H1 (cell line): ENCODE measurements at regions not wholly inside any gene's neighbourhood (a gene's known extent, or its start where the extent isn't known, plus 50 kb on each side); places are given as distances from the start of the nearest gene placed in this dataset.

Experiments used
- CTCF ChIA-PET: fragments of 300-600 bp; sonication (Branson Sonifier 250); formaldehyde crosslinking; loops from one replicate; lab custom pipeline; 2021; ENCODE audit not compliant: partially characterized antibody; lab: Charles Lee
- POLR2A ChIA-PET: fragments of 300-600 bp; sonication (Branson Sonifier 250); formaldehyde crosslinking; loops from one replicate; lab custom pipeline; 2021; ENCODE audit warnings: inconsistent platforms; ENCODE audit not compliant: partially characterized antibody; lab: Charles Lee
- DNase-seq, 2 experiments: peaks; one replicate each; pipeline versions ENCODE4 v3.0.0 to v3.0.0-alpha.2; 2010 to 2022; ENCODE audit warnings: low spot score in 2 of 2, low read depth in 1 of 2, mixed read lengths in 1 of 2
- FAIRE-seq: peaks from 2 replicates; lab custom pipeline; 2011; peaks lifted over from hg19 to GRCh38; lab: Jason Lieb, UNC
- H2AFZ ChIP-seq: 2 replicates; pipeline ENCODE4 v1.8.1; 2012; ENCODE audit warnings: low read length, inconsistent platforms
- H2AK5ac ChIP-seq: 2 replicates; pipeline ENCODE4 v1.6.1; 2013; ENCODE audit warnings: low read depth, low read length
- H2BK120ac ChIP-seq: replicated peaks from 2 replicates; pipeline ENCODE3; 2013; ENCODE audit warnings: low read depth, low read length, inconsistent platforms
- H2BK12ac ChIP-seq: 2 replicates; pipeline ENCODE4 v1.6.1; 2013; ENCODE audit warnings: low read depth, low read length
- H2BK15ac ChIP-seq: 2 replicates; pipeline ENCODE4 v1.6.1; 2013; ENCODE audit warnings: low read length
- H2BK20ac ChIP-seq: 2 replicates; pipeline ENCODE4 v1.6.1; 2013; ENCODE audit warnings: low read length
- H2BK5ac ChIP-seq: 2 replicates; pipeline ENCODE4 v1.6.1; 2013; ENCODE audit warnings: low read depth, low read length
- H3K14ac ChIP-seq: 2 replicates; pipeline ENCODE4 v1.6.1; 2013; ENCODE audit warnings: inconsistent platforms; ENCODE audit not compliant: insufficient read length
- H3K18ac ChIP-seq: 2 replicates; pipeline ENCODE4 v1.6.1; 2013; ENCODE audit warnings: low read length; ENCODE audit errors: extremely low read depth
- H3K23ac ChIP-seq: 2 replicates; pipeline ENCODE4 v1.6.1; 2013; ENCODE audit warnings: inconsistent platforms; ENCODE audit not compliant: insufficient read length
- H3K23me2 ChIP-seq: 2 replicates; pipeline ENCODE4 v1.6.1; 2013; ENCODE audit warnings: low read depth, low read length
- H3K27ac ChIP-seq: 2 replicates; pipeline ENCODE4 v1.6.1; 2011; ENCODE audit warnings: low read depth, low read length, inconsistent platforms
- H3K27me3 ChIP-seq, 4 experiments: replicated peaks in 1 of 4; 1 replicate in 1 of 4; 2 replicates in 3 of 4; pipeline versions ENCODE4 v1.6.1 to v1.8.1; 2011 to 2013; ENCODE audit warnings: low read length in 3 of 4, mild to moderate bottlenecking in 3 of 4, inconsistent platforms in 2 of 4, mixed read lengths in 2 of 4, moderate library complexity in 1 of 4; ENCODE audit not compliant: control insufficient read depth in 3 of 4, insufficient read depth in 3 of 4; ENCODE audit errors: extremely low read depth in 1 of 4
- H3K36me3 ChIP-seq, 4 experiments: 2 replicates each; pipeline versions ENCODE4 v1.6.1 to v1.8.1; 2011 to 2013; ENCODE audit warnings: mild to moderate bottlenecking in 4 of 4, low read length in 3 of 4, moderate library complexity in 2 of 4, control low read depth in 1 of 4, inconsistent platforms in 1 of 4; ENCODE audit not compliant: insufficient read depth in 4 of 4, control insufficient read depth in 2 of 4
- H3K4ac ChIP-seq: replicated peaks from 2 replicates; pipeline ENCODE3; 2013; ENCODE audit warnings: low read length, low read depth, mixed read lengths, inconsistent platforms; ENCODE audit not compliant: insufficient read length
- H3K4me1 ChIP-seq, 4 experiments: replicated peaks in 1 of 4; 1 replicate in 1 of 4; 2 replicates in 3 of 4; pipeline versions ENCODE4 v1.6.1 to v1.8.1; 2011 to 2013; ENCODE audit warnings: low read length in 3 of 4, inconsistent platforms in 2 of 4, mixed read lengths in 1 of 4; ENCODE audit not compliant: insufficient read depth in 4 of 4, control insufficient read depth in 3 of 4
- H3K4me2 ChIP-seq, 2 experiments: 2 replicates each; pipeline versions ENCODE4 v1.6.1 to v1.8.1; 2011 to 2013; ENCODE audit warnings: low read depth in 2 of 2, low read length in 2 of 2, control low read depth in 1 of 2, inconsistent platforms in 1 of 2, mild to moderate bottlenecking in 1 of 2; ENCODE audit not compliant: insufficient read depth in 1 of 2
- H3K4me3 ChIP-seq, 4 experiments: fragments of 200-600, 300-600 bp in 1 of 4; sonication (generic), shearing (Covaris generic), sonication (Bioruptor Twin) in 1 of 4; 2 replicates each; pipeline versions ENCODE4 v1.5.1 to v1.8.1; 2011 to 2016; ENCODE audit warnings: low read length in 4 of 4, low read depth in 3 of 4, control low read depth in 2 of 4, inconsistent platforms in 2 of 4, mild to moderate bottlenecking in 2 of 4, mixed read lengths in 1 of 4, moderate library complexity in 1 of 4; ENCODE audit not compliant: insufficient read depth in 2 of 4; ENCODE audit errors: extremely low read depth in 1 of 4
- H3K56ac ChIP-seq: replicated peaks from 2 replicates; pipeline ENCODE3; 2013; ENCODE audit warnings: low read depth, mild to moderate bottlenecking, mixed read lengths, low read length, inconsistent platforms; ENCODE audit not compliant: insufficient read length
- H3K79me1 ChIP-seq: 2 replicates; pipeline ENCODE4 v1.6.1; 2013; ENCODE audit warnings: low read depth, low read length, control low read depth
- H3K79me2 ChIP-seq, 2 experiments: 2 replicates each; pipeline versions ENCODE4 v1.6.1 to v1.8.1; 2012 to 2013; ENCODE audit warnings: low read length in 2 of 2, mild to moderate bottlenecking in 2 of 2, inconsistent platforms in 1 of 2; ENCODE audit not compliant: insufficient read depth in 2 of 2, control insufficient read depth in 1 of 2
- H3K9ac ChIP-seq, 4 experiments: replicated peaks in 1 of 4; 1 replicate in 1 of 4; 2 replicates in 3 of 4; pipeline versions ENCODE4 v1.6.1 to v1.8.1; 2011 to 2013; ENCODE audit warnings: low read depth in 3 of 4, low read length in 3 of 4, control low read depth in 2 of 4, mild to moderate bottlenecking in 2 of 4, moderate library complexity in 2 of 4, inconsistent platforms in 1 of 4; ENCODE audit errors: extremely low read depth in 1 of 4
- H3K9me3 ChIP-seq, 2 experiments: 2 replicates each; pipeline versions ENCODE4 v1.6.1 to v1.8.1; 2012 to 2013; ENCODE audit warnings: mild to moderate bottlenecking in 2 of 2, moderate library complexity in 2 of 2, control low read depth in 1 of 2, inconsistent platforms in 1 of 2, low read depth in 1 of 2, low read length in 1 of 2, mixed read lengths in 1 of 2; ENCODE audit not compliant: insufficient read depth in 2 of 2
- H4K20me1 ChIP-seq, 2 experiments: replicated peaks in 1 of 2; 2 replicates each; pipeline versions ENCODE3 to v1.8.1; 2011 to 2013; ENCODE audit warnings: inconsistent platforms in 2 of 2, low read length in 2 of 2, mild to moderate bottlenecking in 1 of 2; ENCODE audit not compliant: insufficient read depth in 2 of 2, control insufficient read depth in 1 of 2
- H4K5ac ChIP-seq: 2 replicates; pipeline ENCODE4 v1.6.1; 2013; ENCODE audit warnings: low read length, low read depth, mixed read lengths, inconsistent platforms; ENCODE audit not compliant: insufficient read length
- H4K8ac ChIP-seq: 2 replicates; pipeline ENCODE4 v1.8.0; 2013; ENCODE audit warnings: mild to moderate bottlenecking, moderate library complexity, low read length, inconsistent platforms; ENCODE audit not compliant: insufficient read depth; ENCODE audit errors: extremely low read depth
- H4K91ac ChIP-seq: replicated peaks from 2 replicates; pipeline ENCODE3; 2013; ENCODE audit warnings: low read length, mixed read lengths, inconsistent platforms; ENCODE audit not compliant: insufficient read length
- BRCA1 ChIP-seq: IDR thresholded peaks from 2 replicates; pipeline ENCODE4 v1.6.1; 2012; ENCODE audit warnings: low read depth, low read length, improper control_type of control experiment
- MAFK ChIP-seq: IDR thresholded peaks from 2 replicates; pipeline ENCODE4 v1.6.1; 2012; ENCODE audit warnings: low read depth, mild to moderate bottlenecking, improper control_type of control experiment, low read length
- PHF8 ChIP-seq: fragments of 200-600 bp; sonication (generic); conservative IDR thresholded peaks from 2 replicates; pipeline ENCODE4 v1.7.1; 2012; ENCODE audit warnings: low read depth, mild to moderate bottlenecking, inconsistent platforms, low read length, moderate library complexity
- SAP30 ChIP-seq: fragments of 300-600 bp; sonication (generic); IDR thresholded peaks from 2 replicates; pipeline ENCODE4 v1.7.1; 2012; ENCODE audit warnings: low read length, moderate library complexity, mild to moderate bottlenecking, inconsistent platforms; ENCODE audit not compliant: insufficient read depth, insufficient replicate concordance
- USF2 ChIP-seq: IDR thresholded peaks from 2 replicates; pipeline ENCODE4 v1.6.1; 2011; ENCODE audit warnings: low read length, improper control_type of control experiment
- WGBS, 2 experiments: shearing (Covaris generic) in 1 of 2; methylation state at CpG; one replicate each; pipeline versions ENCODE4 v1.1.6 to v1.1.7; 2013 to 2015; ENCODE audit warnings: low lambda C conversion rate in 2 of 2, mixed read lengths in 2 of 2, inconsistent platforms in 1 of 2, low coverage in 1 of 2, missing lambda C conversion rate in 1 of 2; ENCODE audit not compliant: insufficient replicate concordance in 2 of 2, insufficient coverage in 1 of 2, insufficient read length in 1 of 2; ENCODE audit errors: extremely low coverage in 1 of 2, missing lambda C conversion rate in 1 of 2; 5-methylcytosine and 5-hydroxymethylcytosine counted together
- TF ChIP-seq, protein P1 (sequence below): IDR thresholded peaks from 2 replicates; pipeline ENCODE4 v1.6.1; 2012; ENCODE audit warnings: inconsistent platforms

GRCh38 chr1:192929597-192929996 lies 120.8 kb downstream of the RGS2 start:
- no peaks in the 10 kb centered on the region for H4K20me1 ChIP-seq
- no peak overlapping the region for H4K91ac ChIP-seq
- no peak for DNase-seq
- H2BK12ac ChIP-seq, result no peak overlapping the region
- FAIRE-seq, result no peak
- no peak overlapping the region for H2BK20ac ChIP-seq
- CTCF ChIA-PET, result interaction anchor here (1.0 to 2.0 kb wide), 4 partner anchors 12 to 89 kb away, joined by 3 to 8 read pairs (median 4); no protein-coding TSS in a partner anchor
- no peak overlapping the region for H3K4me3 ChIP-seq
- H3K4me2 ChIP-seq, result no peak overlapping the region
- no peaks in the 10 kb centered on the region for H3K36me3 ChIP-seq
- H2AK5ac ChIP-seq, result no peak overlapping the region
- no peaks in the 10 kb centered on the region for H3K4me1 ChIP-seq
- TF ChIP-seq SAP30 (no peak), PHF8 (no peak), MAFK (no peak), USF2 (no peak), BRCA1 (no peak)
- TF ChIP-seq, protein P1, sequence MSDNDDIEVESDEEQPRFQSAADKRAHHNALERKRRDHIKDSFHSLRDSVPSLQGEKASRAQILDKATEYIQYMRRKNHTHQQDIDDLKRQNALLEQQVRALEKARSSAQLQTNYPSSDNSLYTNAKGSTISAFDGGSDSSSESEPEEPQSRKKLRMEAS, result no peak
- H3K27me3 ChIP-seq, result no peaks in the 10 kb centered on the region
- H3K4ac ChIP-seq, result no peak overlapping the region
- no peak overlapping the region for H3K56ac ChIP-seq
- no peak overlapping the region for H4K8ac ChIP-seq
- H2AFZ ChIP-seq, result no peak overlapping the region
- no peak overlapping the region for H4K5ac ChIP-seq
- no peak overlapping the region for H3K27ac ChIP-seq
- no peak overlapping the region for H3K9ac ChIP-seq
- 90% methylated on average over 3 of the region's 3 CpGs; no CpG with 5 or more reads in 1 of the 2 experiments for WGBS, 2 experiments
- no peaks in the 10 kb centered on the region for H3K23me2 ChIP-seq
- H3K14ac ChIP-seq, result no peak overlapping the region
- no peak overlapping the region for H3K23ac ChIP-seq
- POLR2A ChIA-PET, result no interaction called here
- H3K18ac ChIP-seq, result no peak overlapping the region
- H3K79me2 ChIP-seq, result no peaks in the 10 kb centered on the region
- no peak overlapping the region for H2BK15ac ChIP-seq
- H2BK120ac ChIP-seq, result no peak overlapping the region
- no peaks in the 10 kb centered on the region for H3K79me1 ChIP-seq
- no peaks in the 10 kb centered on the region for H3K9me3 ChIP-seq
- no peak overlapping the region for H2BK5ac ChIP-seq
